ENCODE measurements at regions not wholly inside any gene's neighbourhood (a gene's known extent, or its start where the extent isn't known, plus 50 kb on each side); places are given as distances from the start of the nearest gene placed in this dataset.

GRCh38 chr14:54344445-54344844, 52.4 kb upstream of the CDKN3 start:
- Histone ChIP-seq H3K27ac (ENCODE audit: low read length) (no peak overlapping the region), H3K27me3 (ENCODE audit: insufficient read depth, low read depth, low read length) (no peaks in the 10 kb centered on the region), H3K79me2 (replicated peaks; ENCODE audit: insufficient read depth, low read length) (no peaks in the 10 kb centered on the region), H2AFZ (ENCODE audit: low read depth, low read length) (no peak overlapping the region), H3K9me3 (ENCODE audit: low read length) (no peaks in the 10 kb centered on the region), H4K20me1 (ENCODE audit: insufficient read depth) (no peaks in the 10 kb centered on the region), H3K9me2 (ENCODE audit: insufficient read depth, low read length) (no peaks in the 10 kb centered on the region), H3K36me3 (ENCODE audit: insufficient read depth, low read length) (no peaks in the 10 kb centered on the region), H3K4me3 (ENCODE audit: low read length) (no peak overlapping the region), H3K4me2 (ENCODE audit: low read length) (no peak overlapping the region), H3K9ac (ENCODE audit: low read length) (no peak overlapping the region), H3F3A (ENCODE audit: insufficient read depth, low read length, poor library complexity, severe bottlenecking) (no peaks in the 10 kb centered on the region)
- no peak for TF ChIP-seq RAD21 (conservative IDR thresholded peaks at IDR 0.05)
- TF ChIP-seq POLR2AphosphoS5 (IDR thresholded peaks at IDR 0.05): no peak
- no peak for TF ChIP-seq MXI1 (conservative IDR thresholded peaks at IDR 0.05; ENCODE audit: poor library complexity, severe bottlenecking)
- TF ChIP-seq EZH2 (IDR thresholded peaks at IDR 0.05; ENCODE audit: borderline replicate concordance, insufficient read depth, low read length, poor library complexity, severe bottlenecking): no peak
- TF ChIP-seq TAF1 (IDR thresholded peaks at IDR 0.05; ENCODE audit: low read depth): no peak
- TF ChIP-seq REST (IDR thresholded peaks at IDR 0.05; ENCODE audit: borderline replicate concordance): no peak
- no peak for TF ChIP-seq SMC3 (conservative IDR thresholded peaks at IDR 0.05; ENCODE audit: poor library complexity)
- no peak for TF ChIP-seq EP300 (conservative IDR thresholded peaks at IDR 0.05; ENCODE audit: poor library complexity, severe bottlenecking)

GRCh38 chr14:54346257-54346656, 50.5 kb upstream of the CDKN3 start:
- TF ChIP-seq EZH2 (IDR thresholded peaks at IDR 0.05; ENCODE audit: borderline replicate concordance, insufficient read depth, low read length, poor library complexity, severe bottlenecking) (no peak), EP300 (conservative IDR thresholded peaks at IDR 0.05; ENCODE audit: poor library complexity, severe bottlenecking) (no peak), RAD21 (conservative IDR thresholded peaks at IDR 0.05) (no peak), POLR2AphosphoS5 (IDR thresholded peaks at IDR 0.05) (no peak)
- Histone ChIP-seq H3K9me2 (ENCODE audit: insufficient read depth, low read length) (no peaks in the 10 kb centered on the region), H3F3A (ENCODE audit: insufficient read depth, low read length, poor library complexity, severe bottlenecking) (no peaks in the 10 kb centered on the region), H3K4me2 (ENCODE audit: low read length) (no peak overlapping the region), H3K9ac (ENCODE audit: low read length) (no peak overlapping the region), H2AFZ (ENCODE audit: low read depth, low read length) (no peak overlapping the region), H3K79me2 (replicated peaks; ENCODE audit: insufficient read depth, low read length) (no peaks in the 10 kb centered on the region), H3K36me3 (ENCODE audit: insufficient read depth, low read length) (no peaks in the 10 kb centered on the region), H3K4me3 (ENCODE audit: low read length) (no peak overlapping the region), H3K9me3 (ENCODE audit: low read length) (no peaks in the 10 kb centered on the region), H3K27ac (ENCODE audit: low read length) (no peak overlapping the region), H4K20me1 (ENCODE audit: insufficient read depth) (no peaks in the 10 kb centered on the region), H3K27me3 (ENCODE audit: insufficient read depth, low read depth, low read length) (no peaks in the 10 kb centered on the region)

All from neural cell (in vitro differentiated cells).